ENCODE measurements at regions not wholly inside any gene's neighbourhood (a gene's known extent, or its start where the extent isn't known, plus 50 kb on each side); places are given as distances from the start of the nearest gene placed in this dataset.

DNA sequence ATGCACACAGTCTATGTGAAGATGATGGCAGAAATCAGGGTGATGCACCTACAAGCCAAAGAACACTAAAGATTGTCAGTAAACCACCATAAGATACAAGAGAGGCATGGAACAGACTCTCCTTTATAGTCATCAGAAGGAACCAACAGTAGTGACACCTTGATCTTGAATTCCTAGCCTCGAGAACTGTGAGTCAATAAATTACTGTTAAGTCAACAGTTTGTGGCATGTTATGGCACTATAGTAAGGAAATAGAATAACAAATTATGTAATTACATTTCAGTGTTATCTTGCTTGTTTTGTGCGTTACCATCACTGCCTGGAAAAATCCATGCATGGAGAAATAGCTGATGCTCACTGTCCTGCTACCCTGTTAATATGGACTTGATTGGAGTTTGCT is 110.2 kb upstream of the LRP1B start:
- TF ChIP-seq, protein P1, sequence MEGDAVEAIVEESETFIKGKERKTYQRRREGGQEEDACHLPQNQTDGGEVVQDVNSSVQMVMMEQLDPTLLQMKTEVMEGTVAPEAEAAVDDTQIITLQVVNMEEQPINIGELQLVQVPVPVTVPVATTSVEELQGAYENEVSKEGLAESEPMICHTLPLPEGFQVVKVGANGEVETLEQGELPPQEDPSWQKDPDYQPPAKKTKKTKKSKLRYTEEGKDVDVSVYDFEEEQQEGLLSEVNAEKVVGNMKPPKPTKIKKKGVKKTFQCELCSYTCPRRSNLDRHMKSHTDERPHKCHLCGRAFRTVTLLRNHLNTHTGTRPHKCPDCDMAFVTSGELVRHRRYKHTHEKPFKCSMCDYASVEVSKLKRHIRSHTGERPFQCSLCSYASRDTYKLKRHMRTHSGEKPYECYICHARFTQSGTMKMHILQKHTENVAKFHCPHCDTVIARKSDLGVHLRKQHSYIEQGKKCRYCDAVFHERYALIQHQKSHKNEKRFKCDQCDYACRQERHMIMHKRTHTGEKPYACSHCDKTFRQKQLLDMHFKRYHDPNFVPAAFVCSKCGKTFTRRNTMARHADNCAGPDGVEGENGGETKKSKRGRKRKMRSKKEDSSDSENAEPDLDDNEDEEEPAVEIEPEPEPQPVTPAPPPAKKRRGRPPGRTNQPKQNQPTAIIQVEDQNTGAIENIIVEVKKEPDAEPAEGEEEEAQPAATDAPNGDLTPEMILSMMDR (IDR thresholded peaks at IDR 0.05; ENCODE audit: low read depth, low read length, poor library complexity, severe bottlenecking): no peak
- no peak for TF ChIP-seq EZH2phosphoT487 (IDR thresholded peaks at IDR 0.05; ENCODE audit: borderline replicate concordance, low read length)

All from DOHH2 (cell line).